ENCODE measurements at regions not wholly inside any gene's neighbourhood (a gene's known extent, or its start where the extent isn't known, plus 50 kb on each side); places are given as distances from the start of the nearest gene placed in this dataset.
"Not testable (repeated sequence)": the region's sequence is repeated elsewhere in the genome, so short reads cannot be mapped to it uniquely, and the experiment has no call there.

DNA sequence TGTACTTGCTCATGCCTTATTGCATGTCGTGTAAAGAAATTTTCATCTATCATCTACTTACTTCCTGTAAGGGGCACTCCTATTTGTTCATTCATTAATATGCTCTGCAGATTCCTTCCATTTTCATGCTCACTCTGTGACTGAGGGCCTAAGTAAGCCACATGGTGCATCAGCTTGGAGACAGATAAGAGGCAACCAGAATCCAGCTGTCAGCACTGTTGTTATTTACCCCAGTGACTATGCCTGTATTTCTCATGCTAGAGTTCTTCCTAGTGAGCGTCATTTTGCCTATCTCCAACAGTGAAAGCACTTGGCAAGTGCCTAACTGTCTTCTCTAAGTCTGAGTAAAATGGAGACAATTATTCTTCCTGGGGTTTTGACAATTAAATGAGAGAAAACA, 124.8 kb upstream of the ABI3BP start:
- no peaks in the 10 kb centered on the region for H3K36me3 ChIP-seq (ENCODE audit: control insufficient read depth, insufficient read depth, low read length)
- no peak for TF ChIP-seq CTCF (IDR thresholded peaks at IDR 0.05; ENCODE audit: insufficient read depth, low read length, poor library complexity, severe bottlenecking)

DNA sequence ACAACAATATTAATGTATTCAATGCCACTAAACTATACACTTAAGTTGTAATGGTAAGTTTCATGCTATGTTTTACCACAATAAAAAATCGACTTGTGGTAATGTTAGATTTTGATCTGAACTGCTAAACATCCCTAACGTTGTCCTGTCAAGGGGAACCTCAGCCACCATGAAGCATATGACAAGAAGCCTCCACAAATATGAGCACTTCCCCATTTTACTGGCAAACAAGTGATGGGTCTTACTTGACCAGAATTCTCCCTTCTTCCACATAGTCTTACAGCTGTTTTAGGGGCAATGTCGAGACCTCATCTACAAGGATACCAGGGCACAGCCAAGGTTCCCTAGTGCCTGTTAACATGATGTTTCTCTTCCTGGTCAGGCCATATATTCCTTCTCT, 124.2 kb upstream of the ABI3BP start:
- no peaks in the 10 kb centered on the region for H3K36me3 ChIP-seq (ENCODE audit: control insufficient read depth, insufficient read depth, low read length)
- H3K27me3 ChIP-seq (ENCODE audit: control insufficient read depth, insufficient read depth, low read length) = no peaks in the 10 kb centered on the region
- no peak overlapping the region for H3K4me3 ChIP-seq (ENCODE audit: low read depth, low read length)
- no peak for TF ChIP-seq CTCF (IDR thresholded peaks at IDR 0.05; ENCODE audit: insufficient read depth, low read length, poor library complexity, severe bottlenecking)
- DNase-seq (ENCODE audit: low read depth) = no peak

More for the DNA sequence above, 124.8 kb upstream of the ABI3BP start:
- no peak for DNase-seq (ENCODE audit: low read depth)
- Histone ChIP-seq H3K27me3 (ENCODE audit: control insufficient read depth, insufficient read depth, low read length) (no peaks in the 10 kb centered on the region), H3K4me3 (ENCODE audit: low read depth, low read length) (no peak overlapping the region)

- not testable (repeated sequence) for DNase-seq (ENCODE audit: low read depth); H3K36me3 ChIP-seq (ENCODE audit: control insufficient read depth, insufficient read depth, low read length); H3K4me3 ChIP-seq (ENCODE audit: low read depth, low read length); H3K27me3 ChIP-seq (ENCODE audit: control insufficient read depth, insufficient read depth, low read length)
Measured at GRCh38 chr3:101110295-101110694, 117.1 kb upstream of the ABI3BP start.

DNA sequence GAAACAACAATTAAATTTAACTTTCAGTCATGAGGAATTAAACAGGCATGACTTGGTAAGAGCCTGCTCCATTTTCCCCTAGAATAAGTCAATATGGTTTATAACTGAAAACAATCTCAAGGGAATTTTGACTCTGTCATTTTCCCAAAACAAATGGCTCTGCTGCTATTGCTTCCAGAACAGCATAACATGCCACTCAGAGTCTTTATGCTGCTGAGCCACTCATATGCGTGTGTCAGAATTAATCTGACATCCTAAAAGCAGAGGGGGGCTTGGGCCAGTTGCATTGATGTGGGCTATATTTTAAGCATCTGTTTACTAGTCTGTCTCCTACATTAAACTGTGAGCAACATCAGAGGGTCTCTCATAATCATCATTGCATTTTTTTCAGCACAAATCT, 111.1 kb upstream of the ABI3BP start:
- Histone ChIP-seq H3K4me3 (ENCODE audit: low read depth, low read length) (no peak overlapping the region), H3K36me3 (ENCODE audit: control insufficient read depth, insufficient read depth, low read length) (no peaks in the 10 kb centered on the region), H3K27me3 (ENCODE audit: control insufficient read depth, insufficient read depth, low read length) (no peaks in the 10 kb centered on the region)
- TF ChIP-seq CTCF (IDR thresholded peaks at IDR 0.05; ENCODE audit: insufficient read depth, low read length, poor library complexity, severe bottlenecking) = no peak
- DNase-seq (ENCODE audit: low read depth) = no peak

DNA sequence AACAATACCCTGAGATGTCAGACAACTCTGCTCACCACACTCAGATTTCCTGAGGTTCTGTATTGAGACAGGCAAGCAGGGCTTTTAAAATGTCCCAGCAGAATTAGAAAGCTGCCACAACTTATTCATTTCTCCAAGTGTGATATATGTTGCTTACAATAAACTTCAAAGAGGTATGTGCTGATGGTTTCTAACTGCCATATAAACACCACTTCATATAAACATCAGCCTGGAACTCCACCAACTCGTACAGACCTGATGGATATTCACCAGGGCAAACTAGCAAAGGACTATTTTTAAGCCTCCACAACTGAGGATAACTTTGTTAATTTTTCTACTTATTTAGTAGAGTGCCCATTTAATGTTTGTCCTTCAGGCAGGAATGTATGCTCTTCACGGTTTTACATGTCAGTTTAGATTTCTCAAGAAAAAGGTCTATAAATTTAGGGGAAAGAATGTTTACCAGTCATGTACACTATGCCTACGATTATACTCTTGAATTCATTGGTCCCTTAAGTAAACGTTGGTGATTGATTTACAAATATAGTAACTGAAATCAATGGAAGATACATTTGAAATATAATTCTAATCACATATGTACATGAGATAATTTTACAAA, 109.6 kb upstream of the ABI3BP start:
- H3K4me3 ChIP-seq (ENCODE audit: low read depth, low read length) = no peak overlapping the region
- DNase-seq (ENCODE audit: low read depth) = no peak
- no peaks in the 10 kb centered on the region for H3K36me3 ChIP-seq (ENCODE audit: control insufficient read depth, insufficient read depth, low read length)
- no peak for TF ChIP-seq CTCF (IDR thresholded peaks at IDR 0.05; ENCODE audit: insufficient read depth, low read length, poor library complexity, severe bottlenecking)
- H3K27me3 ChIP-seq (ENCODE audit: control insufficient read depth, insufficient read depth, low read length) = no peaks in the 10 kb centered on the region

DNA sequence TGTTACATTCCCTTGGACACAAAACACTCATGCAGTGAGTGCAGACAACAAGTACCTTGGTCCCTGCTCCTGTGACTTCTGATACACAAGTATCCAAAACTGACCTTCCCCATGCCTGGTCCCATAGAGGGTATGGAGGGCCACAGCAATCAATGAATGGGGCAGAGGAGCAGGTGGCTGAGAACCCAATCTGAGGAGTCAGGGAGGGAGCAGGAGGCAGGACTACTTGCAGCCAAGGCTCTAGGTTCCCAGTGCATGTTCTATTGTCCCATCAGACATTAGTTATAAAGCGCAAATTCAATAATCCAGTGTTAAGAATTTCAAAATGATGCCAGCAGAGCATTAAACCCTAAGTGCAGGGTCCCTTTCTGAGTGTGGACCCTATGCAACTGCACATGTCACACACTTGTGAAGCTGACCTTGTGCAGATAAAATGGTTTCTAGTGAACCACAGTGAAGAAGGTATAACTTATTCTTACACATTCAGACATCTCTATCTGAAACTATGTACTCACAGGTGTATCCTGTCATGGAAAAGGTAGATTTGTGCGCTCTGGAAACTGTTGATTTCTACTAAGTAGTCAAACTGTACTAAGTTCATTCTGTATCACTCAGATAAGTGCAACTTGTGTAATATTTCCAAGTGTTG, 107.3 kb upstream of the ABI3BP start:
- DNase-seq (ENCODE audit: low read depth) = no peak
- TF ChIP-seq CTCF (IDR thresholded peaks at IDR 0.05; ENCODE audit: insufficient read depth, low read length, poor library complexity, severe bottlenecking) = no peak
- Histone ChIP-seq H3K27me3 (ENCODE audit: control insufficient read depth, insufficient read depth, low read length) (no peaks in the 10 kb centered on the region), H3K4me3 (ENCODE audit: low read depth, low read length) (no peak overlapping the region), H3K36me3 (ENCODE audit: control insufficient read depth, insufficient read depth, low read length) (no peaks in the 10 kb centered on the region)
